WTC11 (cell line): ENCODE measurements at regions not wholly inside any gene's neighbourhood (a gene's known extent, or its start where the extent isn't known, plus 50 kb on each side); places are given as distances from the start of the nearest gene placed in this dataset.

Source experiments
- ATAC-seq: fragments of 200-7000 bp; cut with Tn5 transposase; 2 replicates; pipeline ENCODE4 v1.10.0; 2021; ENCODE audit warnings: mild to moderate bottlenecking, moderate library complexity
- CTCF ChIA-PET: fragments of 300-600 bp; sonication (Branson Sonifier 250); formaldehyde crosslinking; loops from one replicate; lab custom pipeline; 2021; ENCODE audit warnings: antibody characterized with exemption; lab: Charles Lee
- POLR2A ChIA-PET: fragments of 350-600 bp; sonication (Branson Sonifier 250); formaldehyde crosslinking; loops from one replicate; lab custom pipeline; 2021; ENCODE audit warnings: antibody characterized with exemption; lab: Charles Lee
- DNase-seq: peaks from one replicate; pipeline ENCODE4 v3.0.0; 2021; ENCODE audit warnings: low spot score
- H3K27ac Mint-ChIP-seq: 2 replicates; pipeline ENCODE4 v1.8.0; 2021; ENCODE audit warnings: mixed read lengths
- H3K27me3 Mint-ChIP-seq: 2 replicates; pipeline ENCODE4 v1.8.0; 2021; ENCODE audit warnings: low read depth, mild to moderate bottlenecking, moderate library complexity, mixed read lengths
- H3K36me3 Mint-ChIP-seq: 2 replicates; pipeline ENCODE4 v1.8.0; 2021; ENCODE audit warnings: mixed read lengths
- H3K4me1 Mint-ChIP-seq: 2 replicates; pipeline ENCODE4 v1.8.0; 2022; ENCODE audit warnings: mixed read lengths
- H3K4me3 Mint-ChIP-seq: 2 replicates; pipeline ENCODE4 v1.8.0; 2021; ENCODE audit warnings: mild to moderate bottlenecking, moderate library complexity, mixed read lengths
- H3K9me3 Mint-ChIP-seq: 2 replicates; pipeline ENCODE4 v1.8.0; 2021; ENCODE audit warnings: mixed read lengths
- ATF1 ChIP-seq: sonication (generic); formaldehyde crosslinking; IDR thresholded peaks from 2 replicates; pipeline ENCODE4 v1.8.1; 2023; ENCODE audit warnings: mild to moderate bottlenecking, moderate library complexity, missing genetic modification reagents
- CREM ChIP-seq: sonication (generic); formaldehyde crosslinking; IDR thresholded peaks from 2 replicates; pipeline ENCODE4 v1.8.1; 2022; ENCODE audit warnings: mild to moderate bottlenecking, missing genetic modification reagents, moderate library complexity
- EMX1 ChIP-seq: fragments of 250-450 bp; sonication (Bioruptor Pico); IDR thresholded peaks from 2 replicates; pipeline ENCODE4 v1.8.0; 2021; ENCODE audit warnings: mild to moderate bottlenecking
- ETV6 ChIP-seq: sonication (generic); formaldehyde crosslinking; IDR thresholded peaks from 2 replicates; pipeline ENCODE4 v1.8.1; 2022; ENCODE audit warnings: mild to moderate bottlenecking, missing genetic modification reagents
- FOXJ3 ChIP-seq: sonication (generic); formaldehyde crosslinking; IDR thresholded peaks from 2 replicates; pipeline ENCODE4 v1.9.0; 2021; ENCODE audit warnings: missing genetic modification reagents, mild to moderate bottlenecking, borderline replicate concordance
- FOXK1 ChIP-seq: sonication (generic); formaldehyde crosslinking; IDR thresholded peaks from 2 replicates; pipeline ENCODE4 v1.8.0; 2022; ENCODE audit warnings: mild to moderate bottlenecking, moderate library complexity, missing genetic modification reagents
- GABPB1 ChIP-seq: sonication (generic); formaldehyde crosslinking; IDR thresholded peaks from 2 replicates; pipeline ENCODE4 v1.8.1; 2023; ENCODE audit warnings: mild to moderate bottlenecking, missing genetic modification reagents
- HMGA2 ChIP-seq: fragments of 250-450 bp; sonication (Bioruptor Pico); IDR thresholded peaks from 2 replicates; pipeline ENCODE4 v1.4.0; 2021; ENCODE audit warnings: mild to moderate bottlenecking, moderate library complexity
- JUN ChIP-seq: sonication (generic); formaldehyde crosslinking; IDR thresholded peaks from 2 replicates; pipeline ENCODE4 v1.8.0; 2023; ENCODE audit warnings: mild to moderate bottlenecking, missing genetic modification reagents
- MXD4 ChIP-seq: fragments of 250-450 bp; sonication (Bioruptor Pico); IDR thresholded peaks from 2 replicates; pipeline ENCODE4 v1.8.0; 2021; ENCODE audit warnings: mild to moderate bottlenecking, moderate library complexity, borderline replicate concordance
- NFE2L1 ChIP-seq: sonication (generic); formaldehyde crosslinking; IDR thresholded peaks from 2 replicates; pipeline ENCODE4 v1.8.1; 2023; ENCODE audit warnings: missing genetic modification reagents
- NR1H2 ChIP-seq: sonication (generic); formaldehyde crosslinking; IDR thresholded peaks from 2 replicates; pipeline ENCODE4 v1.9.0; 2021; ENCODE audit warnings: mild to moderate bottlenecking, moderate library complexity, missing genetic modification reagents
- TEAD1 ChIP-seq: sonication (generic); formaldehyde crosslinking; IDR thresholded peaks from 2 replicates; pipeline ENCODE4 v1.8.0; 2022; ENCODE audit warnings: mild to moderate bottlenecking, missing genetic modification reagents
- ZNF121 ChIP-seq: sonication (generic); formaldehyde crosslinking; IDR thresholded peaks from 2 replicates; pipeline ENCODE4 v1.8.0; 2023; ENCODE audit warnings: missing genetic modification reagents
- ZNF219 ChIP-seq: sonication (generic); formaldehyde crosslinking; IDR thresholded peaks from 2 replicates; pipeline ENCODE4 v1.8.0; 2023; ENCODE audit warnings: missing genetic modification reagents, mild to moderate bottlenecking, borderline replicate concordance
- ZNF263 ChIP-seq: sonication (generic); formaldehyde crosslinking; IDR thresholded peaks from 2 replicates; pipeline ENCODE4 v1.8.1; 2022; ENCODE audit warnings: low read depth, mild to moderate bottlenecking, moderate library complexity, missing genetic modification reagents
- ZNF671 ChIP-seq: fragments of 250-450 bp; sonication (Bioruptor Pico); IDR thresholded peaks from 2 replicates; pipeline ENCODE4 v1.8.0; 2021; ENCODE audit warnings: mild to moderate bottlenecking
- TF ChIP-seq, protein P1 (sequence below): fragments of 250-450 bp; sonication (Bioruptor Pico); conservative IDR thresholded peaks from 2 replicates; pipeline ENCODE4 v1.9.0; 2021; ENCODE audit warnings: mild to moderate bottlenecking
- TF ChIP-seq, protein P2 (sequence below): sonication (generic); formaldehyde crosslinking; IDR thresholded peaks from 2 replicates; pipeline ENCODE4 v1.8.1; 2023; ENCODE audit warnings: mild to moderate bottlenecking, missing genetic modification reagents, moderate library complexity
- TF ChIP-seq, protein P3 (sequence below): sonication (generic); formaldehyde crosslinking; IDR thresholded peaks from 2 replicates; pipeline ENCODE4 v1.8.1; 2022; ENCODE audit warnings: mild to moderate bottlenecking, missing genetic modification reagents, moderate library complexity, borderline replicate concordance
- TF ChIP-seq, protein P4 (sequence below): fragments of 250-450 bp; sonication (Bioruptor Pico); IDR thresholded peaks from 2 replicates; pipeline ENCODE4 v2.1.2; 2022; ENCODE audit warnings: mild to moderate bottlenecking, moderate library complexity
- TF ChIP-seq, protein P5 (sequence below): sonication (generic); formaldehyde crosslinking; IDR thresholded peaks from 2 replicates; pipeline ENCODE4 v1.8.0; 2022; ENCODE audit warnings: mild to moderate bottlenecking, missing genetic modification reagents
- TF ChIP-seq, protein P6 (sequence below): sonication (generic); formaldehyde crosslinking; conservative IDR thresholded peaks from 2 replicates; pipeline ENCODE4 v1.8.1; 2022; ENCODE audit warnings: mild to moderate bottlenecking, missing genetic modification reagents

DNA sequence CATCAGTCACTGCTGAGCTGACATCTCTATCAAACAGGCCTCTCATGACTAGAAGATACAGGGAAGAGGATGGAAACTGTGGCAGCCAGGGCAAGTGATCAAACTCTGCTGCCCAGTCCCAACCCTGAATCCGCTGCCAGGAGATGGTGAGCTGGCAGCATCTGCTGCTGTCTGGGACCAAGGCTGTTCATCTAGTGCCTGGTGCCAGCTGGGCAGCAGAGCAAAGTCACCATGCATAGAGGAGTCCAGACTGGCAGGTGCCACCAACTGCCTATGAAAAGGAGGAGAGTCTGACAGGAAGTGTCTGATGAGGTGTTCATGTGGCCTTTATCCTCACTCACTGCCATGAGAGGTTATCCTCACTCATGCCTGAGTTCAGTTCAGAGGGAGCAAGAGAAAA lies 518.9 kb downstream of the MID1IP1 start:
- Mint-ChIP-seq H3K4me3 (no peak overlapping the region), H3K27ac (no peak overlapping the region), H3K36me3 (no peaks in the 10 kb centered on the region), H3K27me3 (no peaks in the 10 kb centered on the region; the same call in 1 of the 2 replicates), H3K4me1 (no peaks in the 10 kb centered on the region), H3K9me3 (peaks cover 5% of the 10 kb centered on the region)
- ATAC-seq (no peak), DNase-seq (no peak)
- ChIA-PET POLR2A (no interaction called here), CTCF (no interaction called here)
- TF ChIP-seq ZNF263 (CRISPR knock-in tag) (no peak), FOXK1 (CRISPR knock-in tag) (no peak)

DNA sequence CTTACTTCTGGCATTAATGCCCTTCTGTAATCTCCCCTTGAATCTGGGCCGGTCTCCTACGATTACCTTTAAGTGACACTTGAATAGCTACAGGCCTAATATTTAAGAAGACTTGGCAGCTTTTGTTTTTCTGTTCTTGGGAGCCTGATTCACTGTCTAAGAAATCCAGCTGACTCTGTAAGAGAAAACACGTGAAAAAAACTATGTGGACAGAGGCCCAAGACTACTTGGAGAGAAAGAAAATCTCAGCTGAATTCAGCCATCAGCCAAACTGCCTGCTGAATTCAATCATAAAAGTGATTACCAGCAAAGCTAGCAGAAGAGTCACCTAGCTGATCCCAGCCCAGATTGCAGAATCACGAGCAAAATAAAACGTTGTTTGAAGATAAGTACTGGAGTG lies 521.2 kb downstream of the MID1IP1 start:
- no peak overlapping the region for H3K27ac Mint-ChIP-seq
- TF ChIP-seq, protein P1, sequence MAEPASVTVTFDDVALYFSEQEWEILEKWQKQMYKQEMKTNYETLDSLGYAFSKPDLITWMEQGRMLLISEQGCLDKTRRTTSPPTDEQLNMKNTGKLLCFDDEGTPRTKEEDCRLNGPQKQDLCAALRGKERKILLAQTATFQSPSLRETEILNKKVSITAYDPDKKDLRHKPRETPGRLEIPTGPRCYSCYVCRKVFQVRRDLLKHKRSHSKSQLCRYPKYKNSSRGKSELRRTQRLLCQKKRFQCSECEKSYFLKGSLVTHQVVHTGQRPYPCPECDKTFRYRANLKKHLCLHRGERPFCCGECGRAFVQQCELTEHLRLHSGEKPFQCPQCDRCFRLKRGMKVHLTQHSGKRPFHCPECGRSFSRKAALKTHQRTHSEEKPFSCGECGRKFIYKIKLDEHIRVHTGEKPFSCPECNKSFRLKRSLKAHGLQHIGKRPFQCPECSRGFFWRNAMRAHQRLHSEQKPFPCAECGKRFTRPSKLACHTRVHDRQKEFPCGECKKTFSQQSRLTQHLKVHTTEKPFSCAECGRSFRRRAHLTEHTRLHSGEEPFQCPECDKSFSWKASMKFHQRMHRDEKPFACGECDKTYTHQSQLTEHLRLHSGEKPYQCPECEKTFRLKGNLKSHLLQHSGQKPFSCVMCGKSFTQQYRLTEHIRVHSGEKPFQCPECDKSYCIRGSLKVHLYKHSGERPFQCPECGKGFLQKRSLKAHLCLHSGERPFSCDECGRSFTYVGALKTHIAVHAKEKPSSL: no peak
- H3K4me3 Mint-ChIP-seq: no peak overlapping the region
- no peaks in the 10 kb centered on the region for H3K4me1 Mint-ChIP-seq
- H3K36me3 Mint-ChIP-seq: no peaks in the 10 kb centered on the region
- POLR2A ChIA-PET: no interaction called here
- no peaks in the 10 kb centered on the region; the same call in 1 of the 2 replicates for H3K27me3 Mint-ChIP-seq
- no peaks in the 10 kb centered on the region for H3K9me3 Mint-ChIP-seq
- ATAC-seq: no peak
- DNase-seq: no peak
- CTCF ChIA-PET: interaction anchor here (0.9 kb wide), 1 partner anchor 61 kb away, joined by 3 read pairs; no protein-coding TSS in a partner anchor

DNA sequence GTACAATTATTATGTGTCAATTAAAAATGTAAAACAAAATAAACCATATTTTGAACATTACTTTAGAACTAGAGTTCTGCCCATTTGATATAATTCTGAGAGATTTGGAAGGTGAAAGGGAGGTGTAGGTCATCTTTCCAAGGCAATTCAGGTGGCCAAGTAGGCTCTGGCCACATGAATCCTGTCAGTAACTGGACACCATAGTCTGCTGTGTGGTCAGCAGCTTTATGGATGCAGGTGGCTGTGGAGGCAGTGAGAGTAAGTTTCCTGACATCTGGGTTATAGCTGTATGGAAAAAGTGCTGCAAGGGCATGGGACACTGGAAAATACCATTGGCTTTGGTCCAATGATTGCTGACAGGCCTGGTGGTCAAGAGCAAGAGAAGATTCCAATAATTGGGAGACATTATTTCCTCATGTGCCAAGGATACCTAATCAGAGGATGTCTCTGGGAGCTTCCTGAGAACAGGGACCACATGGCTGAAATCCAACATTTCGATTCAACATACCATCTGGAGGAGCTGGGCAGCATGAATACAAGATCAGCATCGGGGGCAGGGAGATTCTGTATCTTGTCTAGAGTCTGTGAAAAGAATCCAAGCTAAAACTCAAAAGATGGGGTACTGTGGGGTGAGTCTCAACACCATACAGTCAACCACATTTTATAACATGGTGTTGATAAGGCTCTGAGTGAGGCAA lies 523.1 kb downstream of the MID1IP1 start:
- TF ChIP-seq NFE2L1 (CRISPR knock-in tag): no peak
- CTCF ChIA-PET: no interaction called here
- no peaks in the 10 kb centered on the region for H3K4me1 Mint-ChIP-seq

DNA sequence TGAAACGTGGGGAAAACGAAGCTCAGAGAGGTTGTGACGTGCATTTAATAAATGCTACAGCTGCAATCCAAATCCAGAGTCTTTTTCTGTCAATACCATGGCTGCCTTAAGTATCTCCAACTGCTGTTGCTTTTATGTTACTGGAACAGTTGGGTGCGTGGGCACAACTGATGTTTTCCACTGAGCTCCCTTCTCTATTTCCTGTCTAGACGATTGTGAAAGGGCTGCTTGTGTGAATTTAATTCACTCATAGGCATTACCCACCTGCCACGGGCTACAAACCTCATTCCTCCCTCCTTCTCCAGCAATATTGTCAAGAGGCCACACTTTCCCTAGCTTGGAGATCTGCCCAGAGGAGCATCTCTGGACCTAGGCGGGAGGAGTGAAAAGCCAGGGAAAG lies 526.0 kb downstream of the MID1IP1 start:
- Mint-ChIP-seq H3K27ac (no peak overlapping the region), H3K4me3 (no peak overlapping the region), H3K36me3 (no peaks in the 10 kb centered on the region), H3K27me3 (peaks cover 5% of the 10 kb centered on the region), H3K9me3 (no peaks in the 10 kb centered on the region), H3K4me1 (no peaks in the 10 kb centered on the region)
- TF ChIP-seq TEAD1 (CRISPR knock-in tag) (no peak), MXD4 (CRISPR knock-in tag) (no peak), GABPB1 (CRISPR knock-in tag) (no peak), CREM (CRISPR knock-in tag) (no peak), NR1H2 (CRISPR knock-in tag) (no peak), HMGA2 (CRISPR knock-in tag) (no peak), ZNF121 (CRISPR knock-in tag) (no peak), ATF1 (CRISPR knock-in tag) (no peak), ETV6 (CRISPR knock-in tag) (no peak), ZNF671 (CRISPR knock-in tag) (no peak), JUN (CRISPR knock-in tag) (no peak), ZNF219 (no peak), FOXJ3 (CRISPR knock-in tag) (no peak), EMX1 (CRISPR knock-in tag) (no peak)
- TF ChIP-seq, protein P2, sequence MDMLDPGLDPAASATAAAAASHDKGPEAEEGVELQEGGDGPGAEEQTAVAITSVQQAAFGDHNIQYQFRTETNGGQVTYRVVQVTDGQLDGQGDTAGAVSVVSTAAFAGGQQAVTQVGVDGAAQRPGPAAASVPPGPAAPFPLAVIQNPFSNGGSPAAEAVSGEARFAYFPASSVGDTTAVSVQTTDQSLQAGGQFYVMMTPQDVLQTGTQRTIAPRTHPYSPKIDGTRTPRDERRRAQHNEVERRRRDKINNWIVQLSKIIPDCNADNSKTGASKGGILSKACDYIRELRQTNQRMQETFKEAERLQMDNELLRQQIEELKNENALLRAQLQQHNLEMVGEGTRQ: no peak
- TF ChIP-seq, protein P3, sequence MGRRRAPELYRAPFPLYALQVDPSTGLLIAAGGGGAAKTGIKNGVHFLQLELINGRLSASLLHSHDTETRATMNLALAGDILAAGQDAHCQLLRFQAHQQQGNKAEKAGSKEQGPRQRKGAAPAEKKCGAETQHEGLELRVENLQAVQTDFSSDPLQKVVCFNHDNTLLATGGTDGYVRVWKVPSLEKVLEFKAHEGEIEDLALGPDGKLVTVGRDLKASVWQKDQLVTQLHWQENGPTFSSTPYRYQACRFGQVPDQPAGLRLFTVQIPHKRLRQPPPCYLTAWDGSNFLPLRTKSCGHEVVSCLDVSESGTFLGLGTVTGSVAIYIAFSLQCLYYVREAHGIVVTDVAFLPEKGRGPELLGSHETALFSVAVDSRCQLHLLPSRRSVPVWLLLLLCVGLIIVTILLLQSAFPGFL: no peak
- TF ChIP-seq, protein P4, sequence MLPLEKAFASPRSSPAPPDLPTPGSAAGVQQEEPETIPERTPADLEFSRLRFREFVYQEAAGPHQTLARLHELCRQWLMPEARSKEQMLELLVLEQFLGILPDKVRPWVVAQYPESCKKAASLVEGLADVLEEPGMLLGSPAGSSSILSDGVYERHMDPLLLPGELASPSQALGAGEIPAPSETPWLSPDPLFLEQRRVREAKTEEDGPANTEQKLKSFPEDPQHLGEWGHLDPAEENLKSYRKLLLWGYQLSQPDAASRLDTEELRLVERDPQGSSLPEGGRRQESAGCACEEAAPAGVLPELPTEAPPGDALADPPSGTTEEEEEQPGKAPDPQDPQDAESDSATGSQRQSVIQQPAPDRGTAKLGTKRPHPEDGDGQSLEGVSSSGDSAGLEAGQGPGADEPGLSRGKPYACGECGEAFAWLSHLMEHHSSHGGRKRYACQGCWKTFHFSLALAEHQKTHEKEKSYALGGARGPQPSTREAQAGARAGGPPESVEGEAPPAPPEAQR: no peak
- TF ChIP-seq, protein P5, sequence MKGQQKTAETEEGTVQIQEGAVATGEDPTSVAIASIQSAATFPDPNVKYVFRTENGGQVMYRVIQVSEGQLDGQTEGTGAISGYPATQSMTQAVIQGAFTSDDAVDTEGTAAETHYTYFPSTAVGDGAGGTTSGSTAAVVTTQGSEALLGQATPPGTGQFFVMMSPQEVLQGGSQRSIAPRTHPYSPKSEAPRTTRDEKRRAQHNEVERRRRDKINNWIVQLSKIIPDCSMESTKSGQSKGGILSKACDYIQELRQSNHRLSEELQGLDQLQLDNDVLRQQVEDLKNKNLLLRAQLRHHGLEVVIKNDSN: no peak
- TF ChIP-seq, protein P6, sequence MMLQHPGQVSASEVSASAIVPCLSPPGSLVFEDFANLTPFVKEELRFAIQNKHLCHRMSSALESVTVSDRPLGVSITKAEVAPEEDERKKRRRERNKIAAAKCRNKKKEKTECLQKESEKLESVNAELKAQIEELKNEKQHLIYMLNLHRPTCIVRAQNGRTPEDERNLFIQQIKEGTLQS: no peak
- ChIA-PET POLR2A (no interaction called here), CTCF (no interaction called here)
- no peak for ATAC-seq
- no peak for DNase-seq

More for the DNA sequence above, 523.1 kb downstream of the MID1IP1 start:
- ATAC-seq: no peak
- no peak for DNase-seq
- no peak overlapping the region for H3K27ac Mint-ChIP-seq
- H3K36me3 Mint-ChIP-seq: no peaks in the 10 kb centered on the region
- POLR2A ChIA-PET: no interaction called here
- H3K9me3 Mint-ChIP-seq: no peaks in the 10 kb centered on the region
- peaks cover 2% of the 10 kb centered on the region for H3K27me3 Mint-ChIP-seq
- H3K4me3 Mint-ChIP-seq: no peak overlapping the region
